Left kidney (tissue), 1 donor: ENCODE measurements at regions not wholly inside any gene's neighbourhood (a gene's known extent, or its start where the extent isn't known, plus 50 kb on each side); places are given as distances from the start of the nearest gene placed in this dataset.
A peak's percentile ranks its signal among the peaks of the same experiment; 100 is the strongest.

Source experiments
- DNase-seq: peaks from one replicate; pipeline ENCODE4 v3.0.0-alpha.2; 2013

DNA sequence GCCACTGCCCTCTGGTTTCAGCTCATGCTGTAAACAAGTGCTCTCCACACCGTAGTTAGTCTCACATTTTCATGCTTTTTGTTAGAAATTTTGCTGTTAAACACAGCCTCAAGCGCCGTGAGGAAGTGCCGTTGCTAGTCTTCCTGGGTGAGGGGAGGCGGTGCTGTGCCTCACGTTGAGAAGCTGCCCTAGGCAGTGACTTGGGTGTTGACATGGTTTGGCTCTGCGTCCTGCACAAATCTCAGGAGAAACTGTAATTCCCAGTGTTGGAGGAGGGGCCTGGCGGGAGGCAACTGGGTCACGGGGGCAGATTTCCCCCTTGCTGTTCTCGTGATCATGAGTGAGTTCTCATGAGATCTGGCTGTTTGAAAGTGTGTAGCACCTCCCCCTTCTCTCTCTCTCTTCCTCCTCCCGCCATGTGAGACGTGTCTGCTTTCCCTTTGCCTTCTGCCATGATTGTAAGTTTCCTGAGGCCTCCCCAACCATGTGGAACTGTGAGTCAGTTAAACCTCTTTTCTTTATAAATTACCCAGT, 95.8 kb downstream of the ERMARD start:
- DNase-seq: no peak

DNA sequence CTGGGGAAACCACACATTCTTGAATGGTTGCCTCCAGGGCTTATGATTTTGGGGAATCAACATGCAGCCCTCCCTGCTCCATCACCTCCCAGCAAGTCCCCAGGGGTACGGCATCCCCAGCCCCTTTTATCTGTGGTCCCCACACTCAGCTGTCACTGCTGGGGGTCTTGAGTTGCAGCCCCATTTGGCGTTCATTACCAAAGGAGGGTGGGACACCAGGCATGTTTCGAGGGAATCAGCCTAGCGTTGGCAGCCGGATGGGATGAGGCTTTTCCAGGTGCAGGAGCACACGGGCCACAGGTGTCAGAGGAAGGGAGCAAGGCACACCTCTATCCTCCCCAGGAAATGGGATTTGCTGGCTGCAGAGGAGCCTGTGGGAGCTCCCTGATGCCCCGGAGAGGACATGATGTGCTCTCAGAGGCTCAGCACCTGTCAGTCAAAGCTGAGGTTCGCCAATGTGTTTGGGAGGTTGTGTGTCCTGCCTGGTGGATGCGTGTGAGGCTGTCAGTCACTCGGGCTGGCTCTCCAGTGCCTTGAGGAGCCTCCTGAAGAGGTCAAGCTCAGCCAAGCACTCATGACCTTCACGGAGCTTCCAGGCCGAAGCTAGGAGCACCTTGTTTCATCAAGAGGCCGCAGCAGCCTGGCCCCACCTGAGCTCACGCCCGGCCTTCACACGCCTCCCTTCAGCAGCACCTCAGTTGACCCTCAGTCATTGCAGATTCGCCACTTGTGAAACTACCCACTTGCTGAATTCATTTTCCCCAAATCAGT, 95.0 kb downstream of the ERMARD start:
- no peak for DNase-seq

DNA sequence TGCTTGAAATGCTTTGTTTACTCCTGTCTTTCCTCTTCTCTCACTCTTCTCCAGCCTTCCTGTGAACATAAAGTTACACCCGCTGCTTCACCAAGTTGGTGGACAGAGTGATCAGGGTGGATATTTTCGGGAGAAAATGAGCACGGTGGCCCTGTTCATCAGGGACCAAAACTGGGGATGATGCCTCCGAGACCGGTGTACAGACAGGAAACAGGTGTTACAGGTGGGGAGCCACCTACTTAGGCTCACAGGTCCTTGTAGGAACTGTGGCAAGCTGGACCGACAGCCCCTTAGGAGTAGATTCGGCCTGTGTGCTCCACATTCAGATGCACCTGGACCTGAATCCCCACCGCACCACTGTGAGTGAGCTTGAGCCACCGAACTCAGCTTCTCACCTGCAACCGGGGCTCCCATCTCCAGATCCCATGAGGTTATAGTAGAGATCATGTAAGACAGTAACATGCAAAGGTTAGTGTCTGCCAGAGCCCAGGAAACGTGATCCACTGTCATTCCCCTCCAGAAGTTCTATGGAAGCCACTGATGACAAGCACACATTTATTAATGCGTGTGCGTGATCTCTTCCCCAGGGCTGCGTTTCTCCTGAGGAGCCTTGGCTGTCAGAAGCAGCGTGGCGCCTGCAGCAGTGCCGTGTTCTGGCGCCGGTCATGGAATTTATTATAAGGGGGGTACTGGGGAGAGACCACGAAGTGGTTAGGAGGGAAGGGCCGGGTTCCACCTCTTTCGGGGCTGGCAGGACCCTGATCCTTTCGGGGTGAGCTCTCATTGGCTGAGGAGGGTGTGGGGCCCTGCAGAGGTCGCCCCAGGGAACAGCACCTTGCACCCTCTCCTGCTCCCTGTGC, 94.2 kb downstream of the ERMARD start:
- no peak for DNase-seq

DNA sequence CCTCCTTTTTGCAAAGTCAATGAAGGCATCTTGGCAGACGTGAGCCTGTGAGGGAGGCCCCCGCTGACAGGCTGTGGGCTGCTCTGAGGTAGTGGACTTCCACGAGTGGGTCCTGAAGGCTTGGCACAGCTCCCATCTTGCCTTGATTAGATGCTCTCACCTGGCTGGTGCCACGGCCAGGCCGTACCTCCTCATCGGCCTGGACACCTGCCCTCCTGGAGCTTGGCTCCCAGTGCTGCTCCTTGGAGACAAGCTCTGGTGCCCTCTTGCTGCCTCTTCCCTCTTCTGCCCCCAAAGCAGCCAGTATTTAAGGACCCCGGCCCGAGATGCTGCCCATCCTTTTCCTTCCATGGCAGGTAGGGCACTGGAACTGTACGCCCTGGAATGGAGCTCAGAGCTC, 93.5 kb downstream of the ERMARD start:
- DNase-seq: no peak

DNA sequence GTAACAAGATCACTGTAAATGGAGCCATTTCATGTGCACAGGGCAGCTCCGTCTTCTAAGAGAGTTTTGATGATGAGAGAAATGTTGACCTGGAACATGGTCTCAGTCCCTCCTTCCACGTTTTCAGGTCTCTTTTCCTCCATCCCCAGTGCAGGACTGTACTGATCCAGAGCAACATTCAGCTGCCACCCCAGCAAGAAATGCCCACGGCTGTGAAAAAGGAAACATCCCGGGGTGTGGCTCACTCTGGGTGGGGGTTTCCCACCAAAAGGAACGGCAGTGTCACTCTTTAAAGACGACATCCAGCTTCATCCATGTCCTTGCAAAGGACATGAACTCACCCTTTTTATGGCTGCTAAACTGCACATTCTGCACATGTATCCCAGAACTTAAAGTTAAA, 92.6 kb downstream of the ERMARD start:
- DNase-seq: no peak

DNA sequence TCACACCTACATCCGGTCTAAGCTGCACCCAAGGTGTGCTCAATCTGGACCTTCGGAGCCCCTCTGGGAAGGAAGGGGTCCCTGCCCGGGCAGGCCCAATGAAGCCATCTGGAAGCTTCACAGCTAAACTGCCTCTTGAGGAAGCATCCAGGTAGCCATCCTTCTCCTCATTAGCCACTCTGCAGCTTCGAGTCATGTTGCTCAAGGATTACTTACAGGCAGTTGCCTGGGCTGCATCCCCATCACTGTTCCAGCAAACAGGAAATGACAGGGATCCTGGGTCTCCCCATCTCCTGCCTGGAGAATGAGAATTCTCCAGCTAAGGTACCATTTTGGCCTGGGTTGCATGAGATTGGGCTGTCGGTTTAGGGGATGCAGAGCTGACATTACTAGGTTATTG, 91.7 kb downstream of the ERMARD start:
- no peak for DNase-seq

DNA sequence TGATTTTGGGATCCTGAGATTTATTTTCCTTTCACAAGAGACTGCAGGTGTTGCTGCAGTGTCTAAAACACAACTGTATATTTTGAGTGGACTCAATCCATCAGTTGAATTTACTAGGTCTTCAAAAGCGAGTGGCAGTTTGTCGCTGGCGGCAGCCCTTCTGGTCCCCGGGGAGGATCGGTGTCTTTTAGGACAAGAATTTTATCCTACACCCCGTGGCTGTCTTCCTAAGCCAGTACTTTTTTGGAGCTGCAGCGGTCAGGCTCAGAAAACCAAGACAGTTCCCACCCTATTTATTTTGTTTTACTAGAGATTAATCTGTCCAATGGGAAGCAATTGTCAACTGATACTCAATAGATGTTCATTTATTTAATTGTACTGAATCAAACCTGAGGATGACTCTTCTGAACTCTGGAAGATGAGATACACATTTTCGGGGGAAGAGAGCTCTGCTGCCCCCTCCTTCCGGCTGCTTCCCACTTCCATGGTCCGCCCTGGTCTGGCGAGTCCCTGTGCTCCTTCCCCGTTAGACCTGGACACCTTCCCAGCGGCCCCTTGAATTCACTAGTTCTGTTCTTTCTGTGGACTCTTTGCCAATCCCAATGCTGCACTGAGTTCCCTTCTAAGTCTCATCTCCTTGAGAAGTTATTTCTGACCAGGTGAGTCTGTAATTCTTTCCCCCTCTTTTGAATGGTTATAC, 90.6 kb downstream of the ERMARD start:
- DNase-seq: no peak

DNA sequence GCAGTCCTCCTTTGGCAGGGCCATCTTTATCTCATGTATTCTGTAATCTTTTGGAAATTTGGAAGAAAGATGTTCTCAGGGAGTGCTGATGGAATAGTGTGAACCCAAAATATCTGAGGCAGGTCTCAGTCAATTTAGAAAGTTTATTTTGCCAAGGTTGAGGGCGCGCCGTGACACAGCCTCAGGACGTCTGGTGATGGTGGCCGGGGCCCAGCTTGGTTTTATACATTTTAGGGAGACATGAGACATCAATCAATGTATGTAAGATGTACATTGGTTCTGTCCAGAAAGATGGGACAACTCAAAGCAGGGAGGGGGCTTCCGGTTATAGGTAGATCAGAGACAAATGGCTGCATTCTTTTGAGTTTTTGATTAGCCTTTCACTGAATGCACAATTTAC, 89.8 kb downstream of the ERMARD start:
- DNase-seq: no peak

DNA sequence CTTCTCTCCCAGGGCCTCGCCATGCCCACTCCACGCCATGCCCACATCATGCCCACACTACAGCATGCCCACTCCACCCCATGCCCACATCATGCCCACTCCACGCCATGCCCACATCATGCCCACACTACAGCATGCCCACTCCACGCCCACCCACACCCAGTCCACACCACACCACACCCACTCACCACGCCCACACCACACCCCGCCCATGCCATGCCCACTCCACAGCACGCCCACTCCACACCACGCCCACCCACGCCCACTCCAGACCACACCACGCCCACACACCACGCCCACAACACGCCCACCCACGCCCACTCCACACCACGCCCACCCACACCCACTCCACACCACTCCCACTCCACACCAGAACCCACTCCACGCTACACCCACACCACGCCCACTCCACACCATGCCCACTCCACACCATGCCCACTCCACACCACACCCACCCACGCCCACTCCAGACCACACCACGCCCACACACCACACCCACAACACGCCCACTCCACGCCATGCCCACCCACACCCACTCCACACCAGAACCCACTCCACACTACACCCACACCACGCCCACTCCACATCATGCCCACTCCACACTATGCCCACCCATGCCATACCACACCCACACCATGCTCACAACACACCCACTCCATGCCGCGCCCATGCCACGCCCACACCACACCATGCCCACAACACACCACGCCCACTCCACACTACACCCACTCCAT, 88.6 kb downstream of the ERMARD start:
- DNase-seq: no peak

DNA sequence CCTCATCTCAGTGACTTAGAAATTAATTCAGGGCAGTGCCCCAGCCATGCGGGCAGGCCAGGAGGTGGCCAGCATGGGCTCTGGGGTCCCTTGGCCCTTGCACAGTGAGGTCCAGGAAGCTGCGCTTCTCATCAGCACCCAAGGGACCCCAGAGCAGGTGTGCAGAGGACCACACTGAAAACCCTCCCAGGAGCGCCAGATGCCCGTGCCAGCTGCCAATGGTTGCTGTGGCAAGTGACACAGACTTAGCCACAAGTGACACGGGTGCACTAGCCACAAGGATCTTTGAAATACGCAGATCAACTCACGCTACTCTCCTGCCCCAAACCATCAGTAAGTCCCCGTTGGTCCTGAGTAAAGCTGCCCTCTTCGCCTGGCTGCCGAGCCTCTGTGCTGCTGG, 88.1 kb downstream of the ERMARD start:
- DNase-seq: no peak

DNA sequence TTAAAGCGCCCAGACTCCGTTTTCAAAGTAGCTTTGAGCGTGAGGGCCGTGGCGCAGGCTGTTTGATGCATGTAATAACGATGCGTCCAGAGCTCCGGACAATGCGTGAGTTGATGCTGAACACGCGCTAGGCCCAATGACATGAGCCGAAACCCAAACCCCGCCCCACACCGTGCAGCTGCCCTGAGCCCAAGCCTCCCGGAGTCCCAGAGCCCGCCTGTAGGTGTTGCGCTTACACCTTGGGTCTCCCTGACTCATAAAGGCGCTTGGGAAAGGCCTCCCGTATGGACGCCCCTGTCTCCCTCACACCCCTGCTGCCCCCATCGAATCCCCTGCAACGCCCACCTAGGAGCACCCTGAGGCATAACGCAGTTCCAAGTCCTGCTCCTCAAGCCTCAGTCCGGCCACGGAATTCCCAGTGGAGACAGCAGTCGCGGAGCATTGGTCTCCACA, 87.6 kb downstream of the ERMARD start:
- no peak for DNase-seq

DNA sequence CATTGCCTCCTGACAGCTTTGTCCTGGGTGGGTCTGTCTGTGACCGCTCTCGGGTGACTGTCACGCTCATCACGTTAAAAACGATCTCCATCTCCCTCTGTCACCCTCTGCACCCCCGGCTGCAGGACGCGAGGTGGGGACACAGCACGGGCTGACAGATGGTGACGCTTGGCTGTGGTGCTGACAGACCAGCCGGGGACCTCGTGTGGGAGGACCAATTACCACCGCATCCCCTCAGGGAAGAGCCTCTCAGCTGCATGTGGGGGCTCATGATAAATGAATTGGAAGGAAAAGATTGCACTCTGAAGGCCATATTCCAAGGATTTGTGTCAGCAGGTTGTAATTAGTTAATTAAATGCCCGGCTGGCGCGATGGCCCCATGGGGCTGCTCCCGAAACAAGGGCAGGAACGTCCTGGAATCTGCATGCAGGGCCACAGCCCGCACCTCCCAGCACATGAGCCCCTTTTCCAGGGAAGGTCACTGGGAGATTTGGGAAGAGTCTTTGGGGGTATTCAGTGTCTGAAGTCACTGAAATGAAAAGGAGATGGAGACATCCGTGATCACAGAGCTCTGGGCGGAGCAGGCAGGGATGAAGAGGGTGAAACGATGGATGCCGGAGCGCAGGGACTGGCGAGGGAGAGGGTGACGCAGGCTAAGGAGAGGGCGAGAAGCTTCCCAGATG, 87.1 kb downstream of the ERMARD start:
- no peak for DNase-seq

DNA sequence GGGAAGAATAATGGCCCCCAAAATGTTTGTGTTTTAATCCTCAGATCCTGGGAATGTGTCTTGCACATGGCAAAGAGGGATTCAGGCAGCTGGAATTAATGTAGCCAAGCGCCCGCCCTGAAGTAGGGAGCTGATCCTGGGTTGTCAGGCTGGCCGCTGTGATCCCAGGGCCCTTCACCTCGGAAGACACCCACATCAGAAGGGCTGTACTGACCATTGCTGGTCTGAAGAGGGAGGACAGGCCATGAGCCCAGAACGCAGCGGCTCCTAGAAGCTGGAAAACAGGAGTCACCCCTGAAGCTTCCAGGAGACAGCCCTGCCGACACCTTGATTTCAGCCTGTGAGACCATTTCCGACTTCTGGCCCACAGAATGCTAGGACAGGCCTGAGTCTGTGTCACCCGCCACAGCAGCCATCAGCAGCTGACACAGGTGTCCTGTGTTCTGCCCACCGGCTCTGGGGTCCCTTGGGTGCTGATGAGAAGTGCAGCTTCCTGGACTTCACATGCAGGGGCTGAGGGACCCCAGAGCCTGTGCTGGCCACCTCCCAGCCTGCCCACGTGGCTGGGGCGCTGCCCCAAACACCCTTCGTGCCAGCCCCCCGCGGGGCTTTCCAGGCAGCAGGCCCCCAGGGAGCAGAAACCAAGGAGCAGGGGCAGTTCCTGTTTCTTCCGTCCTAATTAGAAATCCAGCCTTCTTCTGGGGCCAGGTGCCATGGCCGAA, 86.3 kb downstream of the ERMARD start:
- DNase-seq: no peak

DNA sequence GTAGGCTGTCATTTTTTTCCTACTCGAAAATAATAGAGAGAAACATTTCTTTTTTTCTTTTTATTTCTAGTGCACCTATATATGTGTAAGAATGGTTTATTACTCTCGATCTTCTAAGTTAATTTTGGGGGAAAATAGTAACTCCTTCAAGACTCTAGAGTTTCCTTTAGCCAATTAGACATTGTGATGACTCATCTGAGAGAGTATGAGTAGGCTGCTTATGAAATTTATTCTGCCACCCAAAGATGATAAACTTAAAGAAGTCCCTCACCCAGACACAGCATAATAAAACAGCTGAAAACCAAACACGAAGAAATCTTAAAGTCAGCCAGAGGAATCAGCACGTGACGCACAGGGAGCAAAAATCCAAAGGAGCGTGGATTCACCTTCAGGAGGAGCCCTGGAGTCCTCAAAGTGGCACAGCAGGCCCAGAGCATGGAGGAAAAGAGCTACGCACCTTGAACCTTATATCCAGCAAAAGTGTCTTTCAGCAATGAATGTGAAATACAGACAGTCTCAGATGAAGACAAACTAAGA, 81.9 kb downstream of the ERMARD start:
- no peak for DNase-seq

DNA sequence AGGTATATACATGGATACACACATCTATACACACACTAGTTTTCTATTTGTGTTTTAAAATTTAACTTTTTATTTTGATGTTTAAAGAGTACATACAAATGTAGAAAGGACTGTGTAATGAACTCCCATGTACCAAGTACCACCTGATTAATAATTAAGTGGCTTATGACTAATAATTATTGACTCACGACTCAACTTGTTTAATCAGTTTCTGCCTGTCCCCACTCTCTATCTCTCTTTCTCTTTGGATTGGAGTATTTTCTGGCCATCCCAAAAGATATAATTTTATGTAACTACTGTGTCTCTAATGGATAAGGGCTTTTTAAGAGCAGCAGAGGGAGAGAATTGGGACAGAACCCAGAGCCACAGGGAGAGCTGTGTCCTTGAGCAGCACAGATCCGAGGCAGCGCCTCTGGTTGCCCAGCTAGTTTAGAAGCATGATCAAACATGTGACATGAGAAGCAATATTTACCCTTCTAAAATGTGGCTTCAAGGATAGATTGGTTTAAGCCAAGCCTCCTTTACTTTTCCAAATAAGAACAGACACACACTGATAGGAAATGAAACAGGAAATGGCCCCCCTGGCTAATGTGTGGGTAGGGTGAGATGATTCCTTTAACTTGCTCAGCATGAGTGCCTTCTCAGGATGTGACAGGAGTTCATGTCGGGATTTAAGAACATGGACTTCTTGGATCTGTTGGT, 81.0 kb downstream of the ERMARD start:
- no peak for DNase-seq

DNA sequence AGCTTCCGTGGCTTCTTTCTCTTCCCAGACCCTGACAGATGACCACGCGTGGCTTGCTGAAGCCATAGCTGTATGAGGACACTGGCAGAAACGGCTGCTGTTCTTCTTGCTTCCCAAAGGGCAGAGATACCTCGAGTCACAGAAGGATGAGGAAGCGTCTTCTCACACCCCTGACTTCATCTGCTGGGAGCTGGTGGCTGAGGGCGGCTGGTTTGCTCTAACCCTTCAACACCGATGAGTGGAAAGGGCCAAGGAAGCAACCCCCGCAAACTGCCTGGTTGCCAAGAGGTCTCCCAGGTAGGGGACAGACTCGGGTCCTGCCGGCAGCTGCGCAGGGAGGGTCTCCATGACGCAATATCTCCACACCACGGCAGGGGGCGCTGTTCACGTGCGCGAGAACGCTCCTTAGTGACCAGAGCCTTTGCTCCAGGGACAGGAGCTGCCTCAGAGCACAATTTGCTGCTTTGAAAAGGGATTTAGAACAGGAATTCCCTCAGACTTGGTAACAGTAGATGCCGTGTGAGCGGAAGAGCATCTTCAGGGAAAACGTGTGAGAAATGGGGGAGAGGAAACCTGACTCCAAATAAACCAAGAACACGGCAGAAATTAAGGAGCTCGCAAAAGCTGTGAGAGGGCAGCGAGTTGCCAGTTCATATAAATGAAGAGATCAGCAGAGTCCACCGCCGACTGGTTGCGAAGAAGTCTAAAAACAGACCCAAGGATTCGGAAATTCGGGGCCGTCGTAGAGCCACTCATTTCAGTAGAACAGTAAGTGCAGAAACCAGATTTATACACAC, 80.2 kb downstream of the ERMARD start:
- peak; percentile 77 for DNase-seq
